Lower leg skin (tissue), 4 donors: ENCODE measurements at regions not wholly inside any gene's neighbourhood (a gene's known extent, or its start where the extent isn't known, plus 50 kb on each side); places are given as distances from the start of the nearest gene placed in this dataset.

ENCODE experiments used
- DNase-seq, 2 donors: peaks; one replicate each; pipeline ENCODE4 v3.0.0-alpha.2; 2019; ENCODE audit warnings: low spot score in 2 of 2
- H3K4me3 ChIP-seq: fragments of 200-600 bp; sonication (generic); 2 replicates; pipeline ENCODE4 v1.5.1; 2017; ENCODE audit warnings: mild to moderate bottlenecking, low read depth; ENCODE audit not compliant: poor library complexity, severe bottlenecking
- CTCF ChIP-seq, 3 donors: fragments of 450-650 bp; IDR thresholded peaks; one replicate each; pipeline ENCODE4 v1.5.1; 2016; ENCODE audit warnings: antibody characterized with exemption in 3 of 3, mild to moderate bottlenecking in 3 of 3, moderate library complexity in 2 of 3
- POLR2A ChIP-seq, 2 donors: fragments of 450-650 bp; IDR thresholded peaks; one replicate each; pipeline ENCODE4 v1.6.1; 2016 to 2017; ENCODE audit warnings: antibody characterized with exemption in 2 of 2, mild to moderate bottlenecking in 1 of 2, moderate library complexity in 1 of 2
- WGBS, 2 donors: methylation state at CpG; one replicate each; pipeline ENCODE4 v1.1.5; 2018; 5-methylcytosine and 5-hydroxymethylcytosine counted together
- intact Hi-C: fragments of 100-400 bp; cut with DNase I; formaldehyde crosslinking; loops from one replicate; pipeline ENCODE4 v1.15.0; 2023; ENCODE audit warnings: low total_unique reads

GRCh38 chr20:59414936-59415623 is 114.7 kb downstream of the EDN3 start:
- TF ChIP-seq CTCF (IDR thresholded peaks at IDR 0.05) = no peak
- no peak for TF ChIP-seq POLR2A (IDR thresholded peaks at IDR 0.05)
- intact Hi-C loops = loop anchor here (1.0 kb wide), 1 partner anchor 30 kb away; no protein-coding TSS in a partner anchor
- no peak overlapping the region for H3K4me3 ChIP-seq
- peak in 1 of 2 donors; percentile 54 for DNase-seq
- 90 to 93% methylated on average over 18 of the region's 18 CpGs for WGBS, 2 donors

- H3K4me3 ChIP-seq = no peak overlapping the region
- intact Hi-C loops = no loop called here
- TF ChIP-seq CTCF (IDR thresholded peaks at IDR 0.05) = no peak
- no peak for TF ChIP-seq POLR2A (IDR thresholded peaks at IDR 0.05)
- WGBS, 2 donors = 70 to 82% methylated on average over 5 of the region's 5 CpGs
- DNase-seq = peak in 1 of 2 donors; percentile 78
These were observed 116.5 kb downstream of the EDN3 start for GRCh38 chr20:59416916-59417315.

GRCh38 chr20:59421089-59421488 is 120.7 kb downstream of the EDN3 start:
- intact Hi-C loops = no loop called here
- 74 to 75% methylated on average over 6 of the region's 6 CpGs for WGBS, 2 donors
- no peak overlapping the region for H3K4me3 ChIP-seq
- DNase-seq = no peak
- TF ChIP-seq POLR2A (IDR thresholded peaks at IDR 0.05) (no peak), CTCF (IDR thresholded peaks at IDR 0.05) (no peak)

- 48 to 56% methylated on average over 13 of the region's 13 CpGs for WGBS, 2 donors
- peak in 1 of 2 donors; percentile 70 for DNase-seq
- no peak overlapping the region for H3K4me3 ChIP-seq
- intact Hi-C loops = no loop called here
- TF ChIP-seq CTCF (IDR thresholded peaks at IDR 0.05) (no peak), POLR2A (IDR thresholded peaks at IDR 0.05) (no peak)
These were observed 121.7 kb downstream of the EDN3 start for GRCh38 chr20:59421920-59422637.

- DNase-seq = peak in 1 of 2 donors; percentile 52
- WGBS, 2 donors = 50 to 54% methylated on average over 10 of the region's 10 CpGs
- no peak for TF ChIP-seq POLR2A (IDR thresholded peaks at IDR 0.05)
- H3K4me3 ChIP-seq = no peak overlapping the region
- intact Hi-C loops = no loop called here
These were observed 122.6 kb downstream of the EDN3 start for GRCh38 chr20:59422872-59423544.

- no peak for TF ChIP-seq CTCF (IDR thresholded peaks at IDR 0.05)
- TF ChIP-seq POLR2A (IDR thresholded peaks at IDR 0.05) = no peak
- H3K4me3 ChIP-seq = no peak overlapping the region
- DNase-seq = peak in 1 of 2 donors; percentile 58
- intact Hi-C loops = no loop called here
- 74% methylated on average over 13 of the region's 13 CpGs for WGBS, 2 donors
These were observed 124.6 kb downstream of the EDN3 start for GRCh38 chr20:59424976-59425375.
